Gastrocnemius medialis (tissue), 4 donors: ENCODE measurements at regions not wholly inside any gene's neighbourhood (a gene's known extent, or its start where the extent isn't known, plus 50 kb on each side); places are given as distances from the start of the nearest gene placed in this dataset.

Source experiments
- ATAC-seq, 2 donors: fragments of 150-250 bp; one replicate each; pipeline ENCODE4 v1.9.1; 2016
- DNase-seq, 2 donors: peaks; one replicate each; pipeline ENCODE4 v3.0.0-alpha.2; 2019
- H3K27ac ChIP-seq, 4 donors: fragments of 200-600 bp; sonication (generic); 1 replicate in 1 of 4; 2 replicates in 3 of 4; pipeline ENCODE4 v1.5.1; 2016 to 2018; ENCODE audit warnings: mild to moderate bottlenecking in 2 of 4, moderate library complexity in 1 of 4
- H3K27me3 ChIP-seq, 3 donors: fragments of 200-600 bp; sonication (generic) in 2 of 3; 1 replicate in 1 of 3; 2 replicates in 2 of 3; pipeline versions ENCODE4 v1.5.1 to v1.6.0; 2016 to 2019; ENCODE audit warnings: mild to moderate bottlenecking in 1 of 3, moderate library complexity in 1 of 3
- H3K36me3 ChIP-seq, 2 donors: fragments of 200-600 bp; sonication (generic) in 1 of 2; one replicate each; pipeline ENCODE4 v1.5.1; 2017 to 2018
- H3K4me1 ChIP-seq, 2 donors: fragments of 200-600 bp; sonication (generic) in 1 of 2; one replicate each; pipeline ENCODE4 v1.5.1; 2016 to 2017; ENCODE audit warnings: mild to moderate bottlenecking in 2 of 2
- H3K4me3 ChIP-seq, 4 donors: fragments of 200-600 bp; sonication (generic) in 3 of 4; 1 replicate in 1 of 4; 2 replicates in 3 of 4; pipeline ENCODE4 v1.5.1; 2016 to 2019; ENCODE audit warnings: mild to moderate bottlenecking in 2 of 4
- H3K9me3 ChIP-seq, 3 donors: fragments of 200-600 bp; sonication (generic) in 2 of 3; 1 replicate in 1 of 3; 2 replicates in 2 of 3; pipeline ENCODE4 v1.5.1; 2016 to 2019
- POLR2A ChIP-seq, 2 donors: fragments of 450-650 bp; IDR thresholded peaks; one replicate each; pipeline ENCODE4 v1.6.1; 2017; ENCODE audit warnings: antibody characterized with exemption in 2 of 2, mild to moderate bottlenecking in 2 of 2, moderate library complexity in 2 of 2
- in situ Hi-C, 4 donors: fragments of 200-750 bp; cut with MboI; loops; one replicate each; pipeline versions ENCODE4 v1.15.0 to v1.8.0; 2017; ENCODE audit warnings: low sequenced_read_pairs in 4 of 4
- intact Hi-C: fragments of 100-400 bp; cut with DNase I; formaldehyde crosslinking; loops from one replicate; pipeline ENCODE4 v1.15.1; 2023; ENCODE audit warnings: low total_unique reads
- TF ChIP-seq, protein P1 (sequence below), 5 experiments: fragments of 450-650 bp in 3 of 5; fragments of 200-600 bp in 2 of 5; sonication (generic) in 2 of 5; IDR thresholded peaks in 4 of 5; conservative IDR thresholded peaks in 1 of 5; 1 replicate in 4 of 5; 2 replicates in 1 of 5; pipeline ENCODE4 v1.5.1; 2016 to 2019; ENCODE audit warnings: antibody characterized with exemption in 5 of 5, mild to moderate bottlenecking in 3 of 5, moderate library complexity in 3 of 5

DNA sequence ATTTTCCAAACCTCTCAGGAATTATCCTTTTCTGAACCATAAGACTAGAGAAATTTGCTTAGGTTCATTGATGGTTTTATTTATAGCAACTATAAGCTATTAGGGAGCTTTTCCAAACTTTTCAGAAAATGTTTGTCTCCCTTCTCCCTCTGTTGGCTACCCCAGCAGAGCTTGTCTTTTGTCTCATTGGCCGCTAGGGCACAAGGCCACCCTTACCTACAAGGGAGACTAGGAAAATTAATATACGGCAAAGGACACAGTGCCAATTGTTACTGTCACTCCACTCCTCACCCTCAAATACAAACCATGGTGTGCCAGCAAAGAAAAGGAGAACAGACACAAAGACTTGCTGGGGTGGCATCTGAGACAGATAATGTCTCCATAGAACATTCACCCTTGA, 471.4 kb downstream of the XPNPEP1 start:
- Histone ChIP-seq H3K4me3 (no peak overlapping the region), H3K4me1 (no peaks in the 10 kb centered on the region), H3K27me3 (peaks cover 0 to 6% (median 1%) of the 10 kb centered on the region in 3 donors), H3K27ac (no peak overlapping the region), H3K36me3 (no peaks in the 10 kb centered on the region), H3K9me3 (no peaks in the 10 kb centered on the region)
- no peak for DNase-seq
- TF ChIP-seq POLR2A (IDR thresholded peaks at IDR 0.05) = no peak
- TF ChIP-seq, protein P1, sequence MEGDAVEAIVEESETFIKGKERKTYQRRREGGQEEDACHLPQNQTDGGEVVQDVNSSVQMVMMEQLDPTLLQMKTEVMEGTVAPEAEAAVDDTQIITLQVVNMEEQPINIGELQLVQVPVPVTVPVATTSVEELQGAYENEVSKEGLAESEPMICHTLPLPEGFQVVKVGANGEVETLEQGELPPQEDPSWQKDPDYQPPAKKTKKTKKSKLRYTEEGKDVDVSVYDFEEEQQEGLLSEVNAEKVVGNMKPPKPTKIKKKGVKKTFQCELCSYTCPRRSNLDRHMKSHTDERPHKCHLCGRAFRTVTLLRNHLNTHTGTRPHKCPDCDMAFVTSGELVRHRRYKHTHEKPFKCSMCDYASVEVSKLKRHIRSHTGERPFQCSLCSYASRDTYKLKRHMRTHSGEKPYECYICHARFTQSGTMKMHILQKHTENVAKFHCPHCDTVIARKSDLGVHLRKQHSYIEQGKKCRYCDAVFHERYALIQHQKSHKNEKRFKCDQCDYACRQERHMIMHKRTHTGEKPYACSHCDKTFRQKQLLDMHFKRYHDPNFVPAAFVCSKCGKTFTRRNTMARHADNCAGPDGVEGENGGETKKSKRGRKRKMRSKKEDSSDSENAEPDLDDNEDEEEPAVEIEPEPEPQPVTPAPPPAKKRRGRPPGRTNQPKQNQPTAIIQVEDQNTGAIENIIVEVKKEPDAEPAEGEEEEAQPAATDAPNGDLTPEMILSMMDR (IDR thresholded peaks at IDR 0.05 in 4 of 5, conservative IDR thresholded peaks at IDR 0.05 in 1 of 5) = no peak
- ATAC-seq = no peak
- in situ Hi-C loops (no loop called here), intact Hi-C loops (no loop called here)

DNA sequence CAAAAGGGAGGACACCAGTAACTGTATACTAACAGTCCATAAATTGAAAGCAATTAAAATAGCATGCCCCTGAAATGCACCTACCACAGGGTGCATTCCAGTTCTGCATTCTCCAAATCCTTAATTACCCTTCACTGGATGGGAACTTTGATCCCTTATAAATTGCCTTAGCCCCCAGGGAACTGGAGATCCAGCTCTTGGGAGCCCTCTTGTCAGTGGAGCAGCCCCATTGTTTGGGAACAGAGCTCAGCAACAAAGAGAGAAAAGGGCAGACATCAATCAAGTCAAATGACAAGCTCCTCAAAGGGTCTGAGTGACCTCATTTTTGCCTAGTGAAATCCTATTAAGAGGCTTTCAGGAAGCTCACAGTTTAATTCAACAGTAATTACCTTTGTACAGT, 472.6 kb downstream of the XPNPEP1 start:
- no peak for DNase-seq
- no peak for ATAC-seq
- H3K4me1 ChIP-seq = no peaks in the 10 kb centered on the region
- TF ChIP-seq, protein P1 (IDR thresholded peaks at IDR 0.05 in 4 of 5, conservative IDR thresholded peaks at IDR 0.05 in 1 of 5) = no peak
- TF ChIP-seq POLR2A (IDR thresholded peaks at IDR 0.05) = no peak
- H3K27me3 ChIP-seq = no peaks in the 10 kb centered on the region
- intact Hi-C loops = no loop called here
- in situ Hi-C loops = no loop called here
- H3K9me3 ChIP-seq = no peaks in the 10 kb centered on the region
- no peak overlapping the region for H3K27ac ChIP-seq
- no peaks in the 10 kb centered on the region for H3K36me3 ChIP-seq
- no peak overlapping the region for H3K4me3 ChIP-seq

DNA sequence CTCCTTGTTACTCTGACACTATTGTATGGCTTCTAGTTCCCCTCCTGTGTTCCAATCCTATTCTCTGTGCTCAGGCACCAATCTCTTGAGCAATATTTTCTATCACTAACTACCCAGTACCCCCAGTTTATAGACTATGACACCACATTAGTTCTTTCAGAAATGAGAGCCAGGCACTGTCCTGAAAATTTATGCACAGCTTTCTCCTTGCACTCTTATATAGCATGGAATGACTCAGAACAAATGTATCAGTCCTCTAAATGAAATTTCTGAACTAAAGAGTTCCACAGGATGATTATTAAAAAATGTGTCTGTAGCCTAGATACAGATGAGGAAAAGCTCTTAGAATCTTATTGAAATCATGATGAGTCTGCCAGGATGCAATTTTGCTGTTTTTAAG, 489.9 kb downstream of the XPNPEP1 start:
- ATAC-seq (no peak), DNase-seq (no peak)
- no peak for TF ChIP-seq POLR2A (IDR thresholded peaks at IDR 0.05)
- TF ChIP-seq, protein P1 (IDR thresholded peaks at IDR 0.05 in 4 of 5, conservative IDR thresholded peaks at IDR 0.05 in 1 of 5) = no peak
- in situ Hi-C loops (no loop called here), intact Hi-C loops (no loop called here)
- Histone ChIP-seq H3K27me3 (no peaks in the 10 kb centered on the region), H3K4me1 (no peaks in the 10 kb centered on the region), H3K27ac (no peak overlapping the region), H3K36me3 (no peaks in the 10 kb centered on the region), H3K9me3 (no peaks in the 10 kb centered on the region), H3K4me3 (no peak overlapping the region)

DNA sequence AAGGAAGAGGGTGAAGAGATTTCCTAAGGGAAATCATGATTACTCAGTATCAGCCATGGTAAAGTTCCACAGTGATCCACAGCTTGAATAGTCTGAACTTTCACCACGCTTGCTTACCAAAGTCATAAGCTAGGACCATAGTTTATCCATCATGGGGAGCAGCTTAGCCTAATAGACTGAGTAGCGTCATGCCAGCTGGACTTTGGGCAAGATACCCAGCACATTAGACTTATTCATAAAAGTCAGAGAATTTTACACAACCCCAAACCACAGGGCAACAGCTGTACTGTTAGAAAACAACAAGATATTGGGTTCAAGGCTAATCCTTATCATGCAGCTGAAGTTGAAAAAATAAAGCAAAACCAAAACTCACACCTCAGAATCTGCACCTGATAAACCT, 491.0 kb downstream of the XPNPEP1 start:
- ATAC-seq = no peak
- intact Hi-C loops = no loop called here
- in situ Hi-C loops = no loop called here
- no peaks in the 10 kb centered on the region for H3K36me3 ChIP-seq
- H3K9me3 ChIP-seq = no peaks in the 10 kb centered on the region
- DNase-seq = no peak
- H3K27ac ChIP-seq = no peak overlapping the region
- H3K4me3 ChIP-seq = no peak overlapping the region
- H3K4me1 ChIP-seq = no peaks in the 10 kb centered on the region
- H3K27me3 ChIP-seq = no peaks in the 10 kb centered on the region
- TF ChIP-seq POLR2A (IDR thresholded peaks at IDR 0.05) = no peak
- TF ChIP-seq, protein P1 (IDR thresholded peaks at IDR 0.05 in 4 of 5, conservative IDR thresholded peaks at IDR 0.05 in 1 of 5) = no peak

DNA sequence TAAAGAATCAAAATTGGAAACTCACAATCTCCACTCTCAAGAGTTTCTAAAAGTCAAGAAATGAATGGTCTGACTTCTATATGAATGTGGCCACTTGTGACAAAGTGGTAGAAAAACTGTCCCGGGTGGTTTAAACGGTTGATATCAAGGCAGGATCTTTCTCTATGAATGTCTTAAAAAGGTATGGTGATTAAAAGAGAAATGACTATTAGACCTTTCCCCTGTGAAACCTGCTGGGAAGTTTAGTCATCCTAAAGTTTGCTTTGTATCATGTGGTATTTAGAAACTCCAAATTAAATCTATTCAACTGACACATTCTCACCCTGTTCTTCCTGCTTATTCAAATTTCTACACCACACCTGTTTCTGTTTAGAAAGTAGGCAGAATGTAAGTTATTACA, 492.5 kb downstream of the XPNPEP1 start:
- DNase-seq (no peak), ATAC-seq (no peak)
- H3K27ac ChIP-seq = no peak overlapping the region
- intact Hi-C loops (no loop called here), in situ Hi-C loops (no loop called here)
- H3K36me3 ChIP-seq = no peaks in the 10 kb centered on the region
- no peaks in the 10 kb centered on the region for H3K27me3 ChIP-seq
- H3K4me3 ChIP-seq = no peak overlapping the region
- H3K9me3 ChIP-seq = no peaks in the 10 kb centered on the region
- no peaks in the 10 kb centered on the region for H3K4me1 ChIP-seq
- TF ChIP-seq POLR2A (IDR thresholded peaks at IDR 0.05) = no peak
- TF ChIP-seq, protein P1 (IDR thresholded peaks at IDR 0.05 in 4 of 5, conservative IDR thresholded peaks at IDR 0.05 in 1 of 5) = no peak
